H1 (cell line): ENCODE measurements at regions not wholly inside any gene's neighbourhood (a gene's known extent, or its start where the extent isn't known, plus 50 kb on each side); places are given as distances from the start of the nearest gene placed in this dataset.

Experiments used
- CTCF ChIA-PET: fragments of 300-600 bp; sonication (Branson Sonifier 250); formaldehyde crosslinking; loops from one replicate; lab custom pipeline; 2021; ENCODE audit not compliant: partially characterized antibody; lab: Charles Lee
- POLR2A ChIA-PET: fragments of 300-600 bp; sonication (Branson Sonifier 250); formaldehyde crosslinking; loops from one replicate; lab custom pipeline; 2021; ENCODE audit warnings: inconsistent platforms; ENCODE audit not compliant: partially characterized antibody; lab: Charles Lee
- DNase-seq, 2 experiments: peaks; one replicate each; pipeline versions ENCODE4 v3.0.0 to v3.0.0-alpha.2; 2010 to 2022; ENCODE audit warnings: low spot score in 2 of 2, low read depth in 1 of 2, mixed read lengths in 1 of 2
- FAIRE-seq: peaks from 2 replicates; lab custom pipeline; 2011; peaks lifted over from hg19 to GRCh38; lab: Jason Lieb, UNC
- H2AFZ ChIP-seq: 2 replicates; pipeline ENCODE4 v1.8.1; 2012; ENCODE audit warnings: low read length, inconsistent platforms
- H2AK5ac ChIP-seq: 2 replicates; pipeline ENCODE4 v1.6.1; 2013; ENCODE audit warnings: low read depth, low read length
- H2BK120ac ChIP-seq: replicated peaks from 2 replicates; pipeline ENCODE3; 2013; ENCODE audit warnings: low read depth, low read length, inconsistent platforms
- H2BK12ac ChIP-seq: 2 replicates; pipeline ENCODE4 v1.6.1; 2013; ENCODE audit warnings: low read depth, low read length
- H2BK15ac ChIP-seq: 2 replicates; pipeline ENCODE4 v1.6.1; 2013; ENCODE audit warnings: low read length
- H2BK20ac ChIP-seq: 2 replicates; pipeline ENCODE4 v1.6.1; 2013; ENCODE audit warnings: low read length
- H2BK5ac ChIP-seq: 2 replicates; pipeline ENCODE4 v1.6.1; 2013; ENCODE audit warnings: low read depth, low read length
- H3K14ac ChIP-seq: 2 replicates; pipeline ENCODE4 v1.6.1; 2013; ENCODE audit warnings: inconsistent platforms; ENCODE audit not compliant: insufficient read length
- H3K18ac ChIP-seq: 2 replicates; pipeline ENCODE4 v1.6.1; 2013; ENCODE audit warnings: low read length; ENCODE audit errors: extremely low read depth
- H3K23ac ChIP-seq: 2 replicates; pipeline ENCODE4 v1.6.1; 2013; ENCODE audit warnings: inconsistent platforms; ENCODE audit not compliant: insufficient read length
- H3K23me2 ChIP-seq: 2 replicates; pipeline ENCODE4 v1.6.1; 2013; ENCODE audit warnings: low read depth, low read length
- H3K27ac ChIP-seq: 2 replicates; pipeline ENCODE4 v1.6.1; 2011; ENCODE audit warnings: low read depth, low read length, inconsistent platforms
- H3K27me3 ChIP-seq, 4 experiments: replicated peaks in 1 of 4; 1 replicate in 1 of 4; 2 replicates in 3 of 4; pipeline versions ENCODE4 v1.6.1 to v1.8.1; 2011 to 2013; ENCODE audit warnings: low read length in 3 of 4, mild to moderate bottlenecking in 3 of 4, inconsistent platforms in 2 of 4, mixed read lengths in 2 of 4, moderate library complexity in 1 of 4; ENCODE audit not compliant: control insufficient read depth in 3 of 4, insufficient read depth in 3 of 4; ENCODE audit errors: extremely low read depth in 1 of 4
- H3K36me3 ChIP-seq, 4 experiments: 2 replicates each; pipeline versions ENCODE4 v1.6.1 to v1.8.1; 2011 to 2013; ENCODE audit warnings: mild to moderate bottlenecking in 4 of 4, low read length in 3 of 4, moderate library complexity in 2 of 4, control low read depth in 1 of 4, inconsistent platforms in 1 of 4; ENCODE audit not compliant: insufficient read depth in 4 of 4, control insufficient read depth in 2 of 4
- H3K4ac ChIP-seq: replicated peaks from 2 replicates; pipeline ENCODE3; 2013; ENCODE audit warnings: low read length, low read depth, mixed read lengths, inconsistent platforms; ENCODE audit not compliant: insufficient read length
- H3K4me1 ChIP-seq, 4 experiments: replicated peaks in 1 of 4; 1 replicate in 1 of 4; 2 replicates in 3 of 4; pipeline versions ENCODE4 v1.6.1 to v1.8.1; 2011 to 2013; ENCODE audit warnings: low read length in 3 of 4, inconsistent platforms in 2 of 4, mixed read lengths in 1 of 4; ENCODE audit not compliant: insufficient read depth in 4 of 4, control insufficient read depth in 3 of 4
- H3K4me2 ChIP-seq, 2 experiments: 2 replicates each; pipeline versions ENCODE4 v1.6.1 to v1.8.1; 2011 to 2013; ENCODE audit warnings: low read depth in 2 of 2, low read length in 2 of 2, control low read depth in 1 of 2, inconsistent platforms in 1 of 2, mild to moderate bottlenecking in 1 of 2; ENCODE audit not compliant: insufficient read depth in 1 of 2
- H3K4me3 ChIP-seq, 4 experiments: fragments of 200-600, 300-600 bp in 1 of 4; sonication (generic), shearing (Covaris generic), sonication (Bioruptor Twin) in 1 of 4; 2 replicates each; pipeline versions ENCODE4 v1.5.1 to v1.8.1; 2011 to 2016; ENCODE audit warnings: low read length in 4 of 4, low read depth in 3 of 4, control low read depth in 2 of 4, inconsistent platforms in 2 of 4, mild to moderate bottlenecking in 2 of 4, mixed read lengths in 1 of 4, moderate library complexity in 1 of 4; ENCODE audit not compliant: insufficient read depth in 2 of 4; ENCODE audit errors: extremely low read depth in 1 of 4
- H3K56ac ChIP-seq: replicated peaks from 2 replicates; pipeline ENCODE3; 2013; ENCODE audit warnings: low read depth, mild to moderate bottlenecking, mixed read lengths, low read length, inconsistent platforms; ENCODE audit not compliant: insufficient read length
- H3K79me1 ChIP-seq: 2 replicates; pipeline ENCODE4 v1.6.1; 2013; ENCODE audit warnings: low read depth, low read length, control low read depth
- H3K79me2 ChIP-seq, 2 experiments: 2 replicates each; pipeline versions ENCODE4 v1.6.1 to v1.8.1; 2012 to 2013; ENCODE audit warnings: low read length in 2 of 2, mild to moderate bottlenecking in 2 of 2, inconsistent platforms in 1 of 2; ENCODE audit not compliant: insufficient read depth in 2 of 2, control insufficient read depth in 1 of 2
- H3K9ac ChIP-seq, 4 experiments: replicated peaks in 1 of 4; 1 replicate in 1 of 4; 2 replicates in 3 of 4; pipeline versions ENCODE4 v1.6.1 to v1.8.1; 2011 to 2013; ENCODE audit warnings: low read depth in 3 of 4, low read length in 3 of 4, control low read depth in 2 of 4, mild to moderate bottlenecking in 2 of 4, moderate library complexity in 2 of 4, inconsistent platforms in 1 of 4; ENCODE audit errors: extremely low read depth in 1 of 4
- H3K9me3 ChIP-seq, 2 experiments: 2 replicates each; pipeline versions ENCODE4 v1.6.1 to v1.8.1; 2012 to 2013; ENCODE audit warnings: mild to moderate bottlenecking in 2 of 2, moderate library complexity in 2 of 2, control low read depth in 1 of 2, inconsistent platforms in 1 of 2, low read depth in 1 of 2, low read length in 1 of 2, mixed read lengths in 1 of 2; ENCODE audit not compliant: insufficient read depth in 2 of 2
- H4K20me1 ChIP-seq, 2 experiments: replicated peaks in 1 of 2; 2 replicates each; pipeline versions ENCODE3 to v1.8.1; 2011 to 2013; ENCODE audit warnings: inconsistent platforms in 2 of 2, low read length in 2 of 2, mild to moderate bottlenecking in 1 of 2; ENCODE audit not compliant: insufficient read depth in 2 of 2, control insufficient read depth in 1 of 2
- H4K5ac ChIP-seq: 2 replicates; pipeline ENCODE4 v1.6.1; 2013; ENCODE audit warnings: low read length, low read depth, mixed read lengths, inconsistent platforms; ENCODE audit not compliant: insufficient read length
- H4K8ac ChIP-seq: 2 replicates; pipeline ENCODE4 v1.8.0; 2013; ENCODE audit warnings: mild to moderate bottlenecking, moderate library complexity, low read length, inconsistent platforms; ENCODE audit not compliant: insufficient read depth; ENCODE audit errors: extremely low read depth
- H4K91ac ChIP-seq: replicated peaks from 2 replicates; pipeline ENCODE3; 2013; ENCODE audit warnings: low read length, mixed read lengths, inconsistent platforms; ENCODE audit not compliant: insufficient read length
- MAFK ChIP-seq: IDR thresholded peaks from 2 replicates; pipeline ENCODE4 v1.6.1; 2012; ENCODE audit warnings: low read depth, mild to moderate bottlenecking, improper control_type of control experiment, low read length
- WGBS, 2 experiments: shearing (Covaris generic) in 1 of 2; methylation state at CpG; one replicate each; pipeline versions ENCODE4 v1.1.6 to v1.1.7; 2013 to 2015; ENCODE audit warnings: low lambda C conversion rate in 2 of 2, mixed read lengths in 2 of 2, inconsistent platforms in 1 of 2, low coverage in 1 of 2, missing lambda C conversion rate in 1 of 2; ENCODE audit not compliant: insufficient replicate concordance in 2 of 2, insufficient coverage in 1 of 2, insufficient read length in 1 of 2; ENCODE audit errors: extremely low coverage in 1 of 2, missing lambda C conversion rate in 1 of 2; 5-methylcytosine and 5-hydroxymethylcytosine counted together
- TF ChIP-seq, protein P1 (sequence below): IDR thresholded peaks from 2 replicates; pipeline ENCODE4 v1.6.1; 2011; ENCODE audit warnings: low read length, improper control_type of control experiment

DNA sequence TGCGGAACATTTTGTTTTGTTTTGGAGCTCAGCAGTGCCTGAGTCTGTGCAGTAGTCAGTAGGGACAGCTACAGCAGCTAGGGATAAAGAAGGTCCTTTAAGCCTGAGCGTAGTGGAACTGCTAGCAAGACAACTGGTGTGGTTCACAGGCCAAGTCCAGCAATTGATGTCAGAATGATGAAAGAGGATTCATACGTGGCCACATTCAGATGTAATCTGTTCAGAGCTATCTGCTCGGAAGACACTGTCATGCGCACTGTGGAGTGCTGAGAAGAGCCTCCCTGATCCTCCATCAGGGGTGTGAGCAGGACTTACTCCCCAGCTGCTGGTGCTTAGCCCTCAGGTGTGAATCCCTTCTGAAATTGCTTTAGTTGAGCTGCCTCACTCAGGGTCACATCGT is 79.6 kb upstream of the ANKRD1 start:
- POLR2A ChIA-PET, result no interaction called here
- H3K23ac ChIP-seq, result no peak overlapping the region
- no peak for DNase-seq

More for the DNA sequence above, 79.6 kb upstream of the ANKRD1 start:
- H4K8ac ChIP-seq, result no peak overlapping the region
- TF ChIP-seq MAFK, result no peak
- TF ChIP-seq, protein P1, sequence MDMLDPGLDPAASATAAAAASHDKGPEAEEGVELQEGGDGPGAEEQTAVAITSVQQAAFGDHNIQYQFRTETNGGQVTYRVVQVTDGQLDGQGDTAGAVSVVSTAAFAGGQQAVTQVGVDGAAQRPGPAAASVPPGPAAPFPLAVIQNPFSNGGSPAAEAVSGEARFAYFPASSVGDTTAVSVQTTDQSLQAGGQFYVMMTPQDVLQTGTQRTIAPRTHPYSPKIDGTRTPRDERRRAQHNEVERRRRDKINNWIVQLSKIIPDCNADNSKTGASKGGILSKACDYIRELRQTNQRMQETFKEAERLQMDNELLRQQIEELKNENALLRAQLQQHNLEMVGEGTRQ, result no peak
- TF ChIP-seq, all 59 proteins: peak for 0
- Histone ChIP-seq H3K79me2 (no peaks in the 10 kb centered on the region), H3K4me1 (no peaks in the 10 kb centered on the region), H3K4me2 (no peak overlapping the region), H3K14ac (no peak overlapping the region), H2BK120ac (no peak overlapping the region), H3K56ac (no peak overlapping the region), H4K91ac (no peak overlapping the region), H4K5ac (no peak overlapping the region), H3K27ac (no peak overlapping the region), H3K27me3 (peaks cover 0 to 2% (median under 1%) of the 10 kb centered on the region in 4 experiments; a peak in 2 of 7 replicates), H3K36me3 (no peaks in the 10 kb centered on the region), H3K4ac (no peak overlapping the region), H3K9ac (no peak overlapping the region), H2BK5ac (no peak overlapping the region), H3K18ac (no peak overlapping the region), H3K9me3 (no peaks in the 10 kb centered on the region; a peak in 1 of 4 replicates), H3K79me1 (no peaks in the 10 kb centered on the region), H2BK15ac (no peak overlapping the region), H3K23me2 (no peaks in the 10 kb centered on the region), H3K4me3 (no peak overlapping the region), H2BK20ac (no peak overlapping the region), H4K20me1 (no peaks in the 10 kb centered on the region), H2BK12ac (no peak overlapping the region), H2AK5ac (no peak overlapping the region), H2AFZ (no peak overlapping the region)
- FAIRE-seq, result no peak
- CTCF ChIA-PET, result interaction anchor here (0.8 to 3.7 kb wide), 10 partner anchors 9 to 298 kb away, joined by 3 to 18 read pairs (median 4); no protein-coding TSS in a partner anchor
- 94% methylated on average over 6 of the region's 6 CpGs; no CpG with 5 or more reads in 1 of the 2 experiments for WGBS, 2 experiments
